ENCODE measurements at regions not wholly inside any gene's neighbourhood (a gene's known extent, or its start where the extent isn't known, plus 50 kb on each side); places are given as distances from the start of the nearest gene placed in this dataset.

GRCh38 chr5:142507531-142508372, 178.1 kb downstream of the FGF1 start:
- no peak for TF ChIP-seq CTCF (IDR thresholded peaks at IDR 0.05)
- Histone ChIP-seq H3K27me3 (ENCODE audit: control insufficient read depth, insufficient read depth, low read length) (no peaks in the 10 kb centered on the region), H3K79me2 (no peaks in the 10 kb centered on the region), H3K27ac (no peak overlapping the region), H3K4me3 (ENCODE audit: low read depth, low read length) (no peak overlapping the region), H3K4me2 (ENCODE audit: low read length) (no peak overlapping the region), H3K4me1 (peaks cover 4% of the 10 kb centered on the region), H2AFZ (no peak overlapping the region), H3K9ac (no peak overlapping the region), H3K9me3 (ENCODE audit: control insufficient read depth, low read length) (no peaks in the 10 kb centered on the region), H3K36me3 (ENCODE audit: control insufficient read depth, insufficient read depth, low read length) (no peaks in the 10 kb centered on the region)

- H3K9me3 ChIP-seq (ENCODE audit: control insufficient read depth, low read length), result no peaks in the 10 kb centered on the region
- no peaks in the 10 kb centered on the region for H3K79me2 ChIP-seq
- no peaks in the 10 kb centered on the region for H3K27me3 ChIP-seq (ENCODE audit: control insufficient read depth, insufficient read depth, low read length)
- no peak overlapping the region for H3K4me3 ChIP-seq (ENCODE audit: low read depth, low read length)
- no peak overlapping the region for H3K27ac ChIP-seq
- TF ChIP-seq CTCF (IDR thresholded peaks at IDR 0.05), result no peak
- no peak overlapping the region for H3K9ac ChIP-seq
- H3K36me3 ChIP-seq (ENCODE audit: control insufficient read depth, insufficient read depth, low read length), result no peaks in the 10 kb centered on the region
- peaks cover 4% of the 10 kb centered on the region for H3K4me1 ChIP-seq
- H2AFZ ChIP-seq, result no peak overlapping the region
- H3K4me2 ChIP-seq (ENCODE audit: low read length), result no peak overlapping the region
These were observed 179.1 kb downstream of the FGF1 start for GRCh38 chr5:142506756-142507155.

- Histone ChIP-seq H3K27ac (no peak overlapping the region), H2AFZ (no peak overlapping the region), H3K4me1 (peaks cover 4% of the 10 kb centered on the region), H3K79me2 (no peaks in the 10 kb centered on the region), H3K27me3 (ENCODE audit: control insufficient read depth, insufficient read depth, low read length) (no peaks in the 10 kb centered on the region), H3K4me2 (ENCODE audit: low read length) (no peak overlapping the region), H3K36me3 (ENCODE audit: control insufficient read depth, insufficient read depth, low read length) (no peaks in the 10 kb centered on the region), H3K9ac (no peak overlapping the region), H3K9me3 (ENCODE audit: control insufficient read depth, low read length) (no peaks in the 10 kb centered on the region), H3K4me3 (ENCODE audit: low read depth, low read length) (no peak overlapping the region)
- TF ChIP-seq CTCF (IDR thresholded peaks at IDR 0.05), result no peak
These were observed 179.8 kb downstream of the FGF1 start for GRCh38 chr5:142506046-142506445.

DNA sequence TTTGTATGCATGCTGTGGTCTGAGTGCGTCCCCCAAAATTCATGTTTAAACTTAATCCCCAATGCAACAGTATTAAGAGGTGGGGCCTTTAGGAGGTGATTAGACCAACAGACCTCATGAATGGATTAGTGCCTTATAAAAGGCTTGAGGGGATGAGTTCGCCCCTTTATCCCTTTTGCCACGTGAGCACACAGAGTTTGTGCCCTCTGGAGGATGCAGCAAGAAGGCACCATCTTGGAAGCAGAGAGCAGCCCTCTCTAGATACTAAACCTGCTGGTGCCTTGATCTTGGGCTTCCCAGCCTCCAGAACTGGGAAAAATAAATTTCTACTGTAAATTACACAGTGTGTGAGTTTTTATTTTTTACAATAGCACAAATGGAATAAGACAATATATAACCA, 177.1 kb upstream of the SPRY4 start:
- Histone ChIP-seq H3K27ac (no peak overlapping the region), H3K4me3 (ENCODE audit: low read depth, low read length) (no peak overlapping the region), H3K79me2 (no peaks in the 10 kb centered on the region), H3K4me2 (ENCODE audit: low read length) (no peak overlapping the region), H3K4me1 (no peaks in the 10 kb centered on the region), H3K36me3 (ENCODE audit: control insufficient read depth, insufficient read depth, low read length) (no peaks in the 10 kb centered on the region), H2AFZ (no peak overlapping the region), H3K9ac (no peak overlapping the region), H3K27me3 (ENCODE audit: control insufficient read depth, insufficient read depth, low read length) (no peaks in the 10 kb centered on the region), H3K9me3 (ENCODE audit: control insufficient read depth, low read length) (no peaks in the 10 kb centered on the region)
- no peak for TF ChIP-seq CTCF (IDR thresholded peaks at IDR 0.05)

Data from parathyroid adenoma (tissue), 2 donors.